HG03039 (cell line): ENCODE measurements at regions not wholly inside any gene's neighbourhood (a gene's known extent, or its start where the extent isn't known, plus 50 kb on each side); places are given as distances from the start of the nearest gene placed in this dataset.

Source experiments
- ATAC-seq: cut with Tn5 transposase; IDR thresholded peaks from one replicate; pipeline ENCODE4 v1.9.1; 2021; ENCODE audit warnings: mild to moderate bottlenecking, moderate library complexity; ENCODE audit not compliant: unreplicated experiment

DNA sequence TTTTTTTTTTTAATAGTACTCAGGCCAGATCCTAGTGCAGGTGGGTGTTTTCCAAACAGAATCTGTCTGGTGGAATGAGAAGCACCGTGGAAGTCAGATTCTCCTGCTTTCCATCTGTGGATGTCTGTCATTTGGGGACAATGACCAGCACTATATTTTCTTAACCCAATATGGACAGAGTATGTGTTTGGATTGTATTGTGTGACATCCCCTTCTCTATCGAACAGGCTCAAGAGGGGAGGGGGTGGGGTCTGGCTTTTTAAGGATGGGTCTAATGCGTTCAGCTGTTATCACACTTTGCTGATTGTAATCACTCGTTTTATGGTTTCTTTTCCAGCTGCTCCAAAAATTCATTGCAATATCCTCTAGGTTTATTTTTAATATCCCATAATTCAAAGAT lies 197.5 kb upstream of the CEP162 start:
- no peak for ATAC-seq

- no peak for ATAC-seq
Measured at GRCh38 chr6:84422380-84422968, 195.0 kb upstream of the CEP162 start.

- ATAC-seq: no peak
Measured at GRCh38 chr6:84421031-84421430, 193.6 kb upstream of the CEP162 start.

DNA sequence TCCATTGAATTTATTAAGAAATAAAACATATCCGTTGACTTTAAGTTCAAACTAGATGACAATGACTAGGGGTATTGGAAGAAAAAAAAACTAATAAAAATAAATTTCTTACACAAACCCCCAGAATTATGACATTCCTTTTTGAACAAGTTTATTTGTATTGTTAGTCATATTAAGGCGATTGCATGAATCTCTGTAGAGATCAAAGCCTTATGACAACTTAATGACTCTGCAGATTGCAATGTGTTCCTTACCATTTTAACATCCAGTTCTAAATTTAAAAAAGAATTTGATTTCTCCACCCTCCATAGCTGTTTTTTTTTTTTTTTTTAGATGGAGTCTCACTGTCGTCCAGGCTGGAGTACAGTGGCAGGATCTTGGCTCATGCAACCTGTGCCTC lies 189.8 kb upstream of the CEP162 start:
- ATAC-seq: no peak

- ATAC-seq: no peak
Measured at GRCh38 chr6:84416043-84416657, 188.7 kb upstream of the CEP162 start.

- ATAC-seq: no peak
Measured at GRCh38 chr6:84415517-84415916, 188.1 kb upstream of the CEP162 start.

DNA sequence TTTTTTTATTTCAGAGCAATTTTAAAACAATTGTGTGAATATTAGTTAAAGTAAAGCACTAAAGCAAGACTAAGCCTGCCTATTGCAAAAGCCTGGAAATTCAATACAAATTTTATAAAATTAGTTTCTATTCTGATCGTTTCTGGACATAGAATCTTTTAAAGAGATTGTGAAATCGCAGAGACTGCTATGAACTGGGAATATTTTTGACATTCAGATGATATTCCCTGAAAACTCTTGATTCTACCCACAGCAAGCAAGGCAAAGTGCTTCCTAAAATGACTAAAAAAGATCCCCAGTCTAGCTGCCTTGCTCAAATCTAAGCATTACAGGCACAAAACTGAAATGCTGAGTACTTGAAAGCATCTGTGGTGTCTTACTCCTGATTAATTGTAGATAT lies 187.6 kb upstream of the CEP162 start:
- no peak for ATAC-seq

DNA sequence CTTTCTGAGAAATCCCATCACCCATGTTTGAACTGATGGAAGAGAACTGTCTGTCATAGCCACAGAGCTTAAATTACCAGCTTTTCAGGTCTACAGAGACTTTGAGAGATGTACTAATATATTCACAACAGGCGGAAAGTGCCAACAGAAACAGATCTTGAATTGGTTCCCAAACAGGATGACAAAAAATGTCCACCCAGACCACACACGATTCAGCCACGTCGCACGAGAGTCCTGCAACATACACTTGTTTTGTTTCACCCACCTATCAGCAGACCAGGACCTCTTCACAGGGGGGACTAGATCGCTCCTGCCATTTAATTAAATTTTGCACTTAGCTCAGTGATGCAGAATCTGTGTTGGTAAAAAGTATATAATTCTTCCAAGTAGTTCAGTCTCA lies 187.1 kb upstream of the CEP162 start:
- no peak for ATAC-seq

GRCh38 chr6:84411060-84411629 lies 183.7 kb upstream of the CEP162 start:
- ATAC-seq: no peak

DNA sequence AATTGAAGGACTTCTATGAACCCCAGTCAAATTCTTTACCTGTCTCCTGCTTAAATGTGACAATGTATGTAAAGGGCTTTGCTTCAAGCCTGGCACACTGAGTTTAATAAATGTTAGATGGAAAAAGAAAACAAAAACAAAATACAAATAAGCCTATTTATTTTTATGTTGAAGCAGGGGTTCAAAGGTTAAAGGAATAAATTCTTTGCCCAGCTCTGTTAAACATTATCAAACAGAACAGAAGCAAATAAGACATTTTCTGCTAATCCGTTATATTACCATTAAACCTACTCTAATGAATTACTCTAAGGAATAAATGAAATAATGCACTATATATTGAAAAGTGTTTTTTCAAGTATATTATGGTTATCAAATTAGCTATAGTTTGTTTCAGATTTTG lies 182.5 kb upstream of the CEP162 start:
- no peak for ATAC-seq

DNA sequence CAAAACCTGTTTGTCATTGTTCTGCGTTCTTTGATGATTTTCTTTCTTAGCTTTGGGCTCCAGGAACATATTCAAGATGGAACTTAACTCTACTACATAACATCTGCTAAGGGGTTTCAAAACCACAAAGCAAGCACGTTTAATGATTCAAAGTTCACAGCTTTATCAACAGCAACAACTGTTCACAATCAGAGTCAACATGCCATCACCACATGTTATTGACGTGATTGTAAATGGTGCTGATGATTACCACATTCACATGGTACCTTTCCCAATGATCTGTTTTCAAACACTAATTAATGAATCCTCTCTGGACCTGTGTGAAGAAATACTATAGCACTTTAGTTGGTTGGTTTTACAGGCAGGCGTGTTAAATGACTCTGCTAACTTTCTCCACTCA lies 180.6 kb upstream of the CEP162 start:
- no peak for ATAC-seq

DNA sequence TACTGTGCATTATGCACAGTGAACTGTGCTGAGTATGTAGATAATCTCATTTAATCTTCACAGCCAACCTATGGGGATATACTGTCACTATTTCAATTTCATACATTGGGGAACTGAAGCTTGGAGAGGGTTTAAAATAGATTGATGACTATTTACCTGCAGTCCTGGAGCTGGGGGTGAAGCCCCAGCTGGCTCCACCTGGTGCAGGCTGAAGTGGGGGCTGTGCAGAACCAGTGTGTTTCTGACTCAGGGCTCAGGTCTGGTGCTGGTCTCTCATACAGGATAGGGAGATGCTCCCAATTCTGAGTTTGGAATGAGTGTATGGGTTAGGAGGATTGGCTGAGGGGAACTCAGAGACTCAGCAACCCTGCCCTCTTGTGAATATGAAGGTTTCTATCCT lies 176.1 kb upstream of the CEP162 start:
- no peak for ATAC-seq

DNA sequence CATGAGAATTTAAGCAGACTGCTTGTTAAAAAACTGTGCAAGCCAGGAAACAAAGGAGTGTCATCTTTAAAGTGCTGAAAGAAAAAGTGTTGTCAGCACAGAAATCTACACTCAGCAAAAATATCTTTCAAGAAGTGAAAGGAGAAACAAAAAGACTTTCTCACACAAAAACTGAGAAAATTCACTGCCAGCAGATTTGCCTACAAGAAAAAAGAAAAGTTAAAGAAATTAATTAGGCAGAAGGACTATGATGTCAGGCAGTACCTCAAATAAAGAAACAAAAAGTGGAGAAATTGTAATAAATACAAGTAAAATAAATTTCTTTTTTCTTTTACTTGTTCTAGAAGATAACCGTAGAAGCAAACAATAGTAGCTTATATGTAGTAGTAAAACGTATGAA lies 171.6 kb upstream of the CEP162 start:
- no peak for ATAC-seq

DNA sequence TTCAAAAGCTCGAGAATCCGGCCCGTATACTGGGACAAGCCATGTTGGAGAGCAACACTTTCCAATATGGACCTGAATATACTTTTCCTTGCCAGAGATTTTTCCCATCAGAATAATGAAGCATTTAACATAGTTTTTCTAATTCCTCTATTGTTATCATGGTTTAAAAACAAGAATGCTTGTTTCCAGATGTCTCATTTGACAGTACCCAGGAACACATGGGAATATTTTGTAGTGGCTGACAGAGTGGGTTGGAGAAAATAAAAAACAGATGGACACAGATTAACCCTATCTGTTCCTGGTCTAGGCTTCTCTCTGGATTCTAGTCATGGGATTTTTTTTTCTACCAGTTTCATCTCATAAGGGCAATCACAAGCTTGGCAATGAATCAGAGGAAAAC lies 164.8 kb upstream of the CEP162 start:
- no peak for ATAC-seq

GRCh38 chr6:84390851-84391250 lies 163.4 kb upstream of the CEP162 start:
- ATAC-seq: no peak

GRCh38 chr6:84390334-84390733 lies 162.9 kb upstream of the CEP162 start:
- ATAC-seq: no peak

- no peak for ATAC-seq
Measured at GRCh38 chr6:84379142-84379541, 151.7 kb upstream of the CEP162 start.

DNA sequence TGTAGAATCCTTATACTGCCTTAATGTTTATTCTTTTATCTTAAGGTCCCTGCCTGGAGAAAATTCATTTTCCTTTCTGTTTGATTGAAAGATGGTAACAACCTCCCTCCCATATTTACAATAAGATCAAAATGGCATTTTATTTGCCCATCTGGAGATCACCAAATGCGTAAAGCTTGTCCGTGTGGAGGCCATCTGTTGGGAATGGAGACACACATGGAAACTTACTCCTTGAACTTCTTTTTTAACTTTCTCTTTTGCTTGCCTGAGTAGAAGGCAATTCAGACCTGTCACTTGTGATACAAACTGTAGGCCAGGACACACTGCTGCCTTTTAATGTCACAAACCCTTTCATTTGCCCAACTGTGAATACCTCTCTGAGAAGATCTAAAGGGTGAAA lies 144.8 kb upstream of the CEP162 start:
- no peak for ATAC-seq

DNA sequence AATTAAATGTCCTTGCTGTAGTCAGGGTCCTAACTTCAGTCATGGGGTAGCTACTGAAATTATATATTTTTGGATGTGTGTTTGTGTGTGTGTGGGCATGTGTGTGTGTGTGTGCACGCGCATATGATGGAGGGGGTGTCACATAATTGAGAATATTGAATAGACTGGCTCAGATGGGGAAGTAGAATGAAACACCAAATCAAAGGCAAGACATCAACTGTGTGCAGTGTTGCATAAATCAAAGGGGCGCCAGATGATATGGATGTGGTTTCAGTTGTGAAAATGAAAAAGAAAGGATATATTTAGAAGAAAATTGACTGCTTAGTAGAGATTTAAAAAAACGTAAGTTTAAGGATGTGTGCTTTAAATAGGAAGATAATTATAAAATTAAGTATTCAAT lies 144.2 kb upstream of the CEP162 start:
- no peak for ATAC-seq

- ATAC-seq: no peak
Measured at GRCh38 chr6:84362193-84362821, 134.9 kb upstream of the CEP162 start.

GRCh38 chr6:84361372-84362192 lies 134.1 kb upstream of the CEP162 start:
- no peak for ATAC-seq

- no peak for ATAC-seq
Measured at GRCh38 chr6:84360039-84360438, 132.6 kb upstream of the CEP162 start.
